HG02571 (cell line): ENCODE measurements at regions not wholly inside any gene's neighbourhood (a gene's known extent, or its start where the extent isn't known, plus 50 kb on each side); places are given as distances from the start of the nearest gene placed in this dataset.
"Not testable (repeated sequence)": the region's sequence is repeated elsewhere in the genome, so short reads cannot be mapped to it uniquely, and the experiment has no call there.

ENCODE experiments used
- ATAC-seq: cut with Tn5 transposase; IDR thresholded peaks from one replicate; pipeline ENCODE4 v1.9.1; 2021; ENCODE audit warnings: mild to moderate bottlenecking, moderate library complexity; ENCODE audit not compliant: unreplicated experiment

- no peak for ATAC-seq
Measured at GRCh38 chr3:28028554-28028953, 212.9 kb upstream of the CMC1 start.

GRCh38 chr3:28033059-28033784 is 208.2 kb upstream of the CMC1 start:
- ATAC-seq = no peak

- peak; percentile 74 for ATAC-seq
Measured at GRCh38 chr3:28036599-28037575, 204.5 kb upstream of the CMC1 start.

GRCh38 chr3:28039234-28039633 is 202.2 kb upstream of the CMC1 start:
- no peak for ATAC-seq

GRCh38 chr3:28039829-28040228 is 201.6 kb upstream of the CMC1 start:
- no peak for ATAC-seq

GRCh38 chr3:28042095-28042635 is 199.3 kb upstream of the CMC1 start:
- ATAC-seq = peak; percentile 68

GRCh38 chr3:28042707-28043106 is 198.7 kb upstream of the CMC1 start:
- no peak for ATAC-seq

- no peak for ATAC-seq
Measured at GRCh38 chr3:28050120-28050519, 191.3 kb upstream of the CMC1 start.

GRCh38 chr3:28050885-28051284 is 190.5 kb upstream of the CMC1 start:
- no peak for ATAC-seq

GRCh38 chr3:28053759-28054158 is 187.7 kb upstream of the CMC1 start:
- no peak for ATAC-seq

GRCh38 chr3:28056806-28057205 is 184.6 kb upstream of the CMC1 start:
- ATAC-seq = no peak

- ATAC-seq = no peak
Measured at GRCh38 chr3:28057539-28057938, 183.9 kb upstream of the CMC1 start.

GRCh38 chr3:28059199-28059598 is 182.2 kb upstream of the CMC1 start:
- not testable (repeated sequence) for ATAC-seq

- no peak for ATAC-seq
Measured at GRCh38 chr3:28066020-28066419, 175.4 kb upstream of the CMC1 start.

GRCh38 chr3:28067014-28067413 is 174.4 kb upstream of the CMC1 start:
- ATAC-seq = no peak

GRCh38 chr3:28068342-28068741 is 173.1 kb upstream of the CMC1 start:
- no peak for ATAC-seq

- no peak for ATAC-seq
Measured at GRCh38 chr3:28069438-28069837, 172.0 kb upstream of the CMC1 start.

GRCh38 chr3:28076246-28076645 is 165.2 kb upstream of the CMC1 start:
- ATAC-seq = no peak

- no peak for ATAC-seq
Measured at GRCh38 chr3:28077572-28077971, 163.8 kb upstream of the CMC1 start.

- ATAC-seq = no peak
Measured at GRCh38 chr3:28078536-28078935, 162.9 kb upstream of the CMC1 start.

- no peak for ATAC-seq
Measured at GRCh38 chr3:28080716-28081115, 160.7 kb upstream of the CMC1 start.

- peak; percentile 84 for ATAC-seq
Measured at GRCh38 chr3:28081533-28081947, 159.9 kb upstream of the CMC1 start.
